HepG2 (cell line): ENCODE measurements at regions not wholly inside any gene's neighbourhood (a gene's known extent, or its start where the extent isn't known, plus 50 kb on each side); places are given as distances from the start of the nearest gene placed in this dataset.
A peak's percentile ranks its signal among the peaks of the same experiment; 100 is the strongest.

Experiments used
- ATAC-seq: fragments of 200-7000 bp; cut with Tn5 transposase; 3 replicates; pipeline ENCODE4 v1.9.1; 2020; ENCODE audit warnings: mild to moderate bottlenecking, moderate library complexity
- BruUV-seq: library from RNA; stranded (reverse); fragments of 400-500 nt; replicated peaks from 2 replicates; lab custom pipeline; 2021; lab: Mats Ljungman, UMichigan
- CTCF ChIA-PET: fragments of 300-600 bp; formaldehyde crosslinking; extraction: SDS; loops from one replicate; lab custom pipeline; 2021; ENCODE audit warnings: low total read pairs, inconsistent platforms, low intra/inter-chr PET ratio; lab: Yijun Ruan, JAX
- POLR2A ChIA-PET: fragments of 350-600 bp; sonication (Branson Sonifier 250); formaldehyde crosslinking; loops from one replicate; lab custom pipeline; 2020; ENCODE audit warnings: antibody characterized with exemption, inconsistent platforms; lab: Yijun Ruan, JAX
- DNase-seq: peaks from one replicate; pipeline ENCODE4 v3.0.0-alpha.2; 2015; ENCODE audit warnings: low spot score
- FAIRE-seq: peaks from 3 replicates; lab custom pipeline; 2011; peaks lifted over from hg19 to GRCh38; lab: Jason Lieb, UNC
- H2AFZ ChIP-seq: one replicate; pipeline ENCODE4 v1.6.1; 2011; ENCODE audit warnings: low read length, inconsistent platforms
- H3K27ac ChIP-seq: fragments of 300-600 bp; 3 replicates; pipeline ENCODE4 v1.8.0; 2011; ENCODE audit warnings: mixed run types, mild to moderate bottlenecking, mixed read lengths, low read length, inconsistent platforms; ENCODE audit not compliant: insufficient read depth; ENCODE audit errors: extremely low read length
- H3K27me3 ChIP-seq, 2 experiments: fragments of 200-600 bp in 1 of 2; 2 replicates in 1 of 2; 3 replicates in 1 of 2; pipeline versions ENCODE4 v1.6.0 to v1.8.0; 2011; ENCODE audit warnings: low read length in 2 of 2, mild to moderate bottlenecking in 2 of 2, moderate library complexity in 2 of 2, inconsistent platforms in 1 of 2; ENCODE audit not compliant: insufficient read depth in 2 of 2, control insufficient read depth in 1 of 2
- H3K36me3 ChIP-seq, 2 experiments: fragments of 200-600 bp in 1 of 2; replicated peaks in 1 of 2; 2 replicates in 1 of 2; 3 replicates in 1 of 2; pipeline versions ENCODE4 v1.5.1 to v1.8.0; 2011; ENCODE audit warnings: low read length in 2 of 2, inconsistent platforms in 1 of 2; ENCODE audit not compliant: insufficient read depth in 2 of 2, control insufficient read depth in 1 of 2
- H3K4me1 ChIP-seq: 2 replicates; pipeline ENCODE4 v1.5.1; 2012; ENCODE audit warnings: low read length, inconsistent platforms; ENCODE audit not compliant: insufficient read depth
- H3K4me2 ChIP-seq: 2 replicates; pipeline ENCODE4 v1.6.0; 2011; ENCODE audit warnings: low read depth, low read length, inconsistent platforms
- H3K4me3 ChIP-seq, 3 experiments: fragments of 200-600 bp in 1 of 3; sonication (generic), shearing (Covaris generic) in 1 of 3; replicated peaks in 1 of 3; 2 replicates each; pipeline ENCODE4 v1.5.1; 2011 to 2016; ENCODE audit warnings: low read length in 3 of 3, inconsistent platforms in 2 of 3, low read depth in 2 of 3, mild to moderate bottlenecking in 2 of 3, control low read depth in 1 of 3, mixed read lengths in 1 of 3; ENCODE audit not compliant: insufficient read depth in 1 of 3
- H3K79me2 ChIP-seq: one replicate; pipeline ENCODE4 v1.6.1; 2011; ENCODE audit warnings: low read length, inconsistent platforms; ENCODE audit not compliant: insufficient read depth
- H3K9ac ChIP-seq: 2 replicates; pipeline ENCODE4 v1.6.0; 2011; ENCODE audit warnings: mild to moderate bottlenecking, low read depth, low read length, inconsistent platforms; ENCODE audit not compliant: insufficient read depth
- H3K9me3 ChIP-seq: 2 replicates; pipeline ENCODE4 v1.5.1; 2012; ENCODE audit warnings: mild to moderate bottlenecking, low read length
- H4K20me1 ChIP-seq: 2 replicates; pipeline ENCODE4 v1.6.0; 2011; ENCODE audit warnings: inconsistent platforms, mild to moderate bottlenecking, low read length, moderate library complexity; ENCODE audit not compliant: insufficient read depth
- ARHGAP35 ChIP-seq: sonication (generic); formaldehyde crosslinking; IDR thresholded peaks from 2 replicates; pipeline ENCODE4 v1.9.0; 2022; ENCODE audit warnings: mild to moderate bottlenecking, inconsistent platforms, moderate library complexity, missing genetic modification reagents, borderline replicate concordance
- DR1 ChIP-seq: sonication (generic); formaldehyde crosslinking; IDR thresholded peaks from 2 replicates; pipeline ENCODE4 v1.8.0; 2021; ENCODE audit warnings: mild to moderate bottlenecking, missing genetic modification reagents, inconsistent platforms
- E2F2 ChIP-seq: sonication (generic); formaldehyde crosslinking; IDR thresholded peaks from 2 replicates; pipeline ENCODE4 v1.4.0; 2020; ENCODE audit warnings: missing genetic modification reagents, borderline replicate concordance
- EED ChIP-seq: sonication (generic); formaldehyde crosslinking; IDR thresholded peaks from 2 replicates; pipeline ENCODE4 v1.5.0; 2020; ENCODE audit warnings: mild to moderate bottlenecking, missing genetic modification reagents
- HNF4A ChIP-seq: sonication (generic); formaldehyde crosslinking; IDR thresholded peaks from 2 replicates; pipeline ENCODE4 v1.4.0; 2020; ENCODE audit warnings: missing genetic modification reagents
- SMARCC2 ChIP-seq: fragments of 450-650 bp; IDR thresholded peaks from 2 replicates; pipeline ENCODE4 v1.6.1; 2017; ENCODE audit warnings: antibody characterized with exemption, mild to moderate bottlenecking
- STAG1 ChIP-seq: sonication (generic); formaldehyde crosslinking; IDR thresholded peaks from 2 replicates; pipeline ENCODE4 v1.4.0; 2020; ENCODE audit warnings: missing genetic modification reagents
- TAF1 ChIP-seq: sonication (generic); formaldehyde crosslinking; IDR thresholded peaks from 2 replicates; pipeline ENCODE4 v1.4.0; 2020; ENCODE audit warnings: missing genetic modification reagents
- THRA ChIP-seq: sonication (generic); formaldehyde crosslinking; IDR thresholded peaks from 2 replicates; pipeline ENCODE4 v1.4.0; 2020; ENCODE audit warnings: missing genetic modification reagents, borderline replicate concordance
- ZFY ChIP-seq: sonication (generic); formaldehyde crosslinking; IDR thresholded peaks from 2 replicates; pipeline ENCODE4 v1.4.0; 2020; ENCODE audit warnings: missing genetic modification reagents
- ZNF496 ChIP-seq: sonication (generic); formaldehyde crosslinking; IDR thresholded peaks from 2 replicates; pipeline ENCODE4 v1.8.1; 2023; ENCODE audit warnings: mild to moderate bottlenecking, moderate library complexity, missing genetic modification reagents; ENCODE audit not compliant: insufficient replicate concordance
- ZNF549 ChIP-seq: sonication (generic); formaldehyde crosslinking; IDR thresholded peaks from 2 replicates; pipeline ENCODE4 v1.5.0; 2020; ENCODE audit warnings: missing genetic modification reagents
- ZNF607 ChIP-seq: sonication (generic); formaldehyde crosslinking; IDR thresholded peaks from 2 replicates; pipeline ENCODE4 v1.5.1; 2020; ENCODE audit warnings: missing genetic modification reagents, mild to moderate bottlenecking, borderline replicate concordance
- WGBS: methylation state at CpG from one replicate; pipeline ENCODE4 v1.1.6; 2017; ENCODE audit warnings: low lambda C conversion rate; 5-methylcytosine and 5-hydroxymethylcytosine counted together
- in situ Hi-C: cut with HindIII; loops from 2 replicates; pipeline ENCODE4 v1.10.0; 2017; ENCODE audit warnings: low pct_unique_long_range_greater_than_20kb; ENCODE audit not compliant: extremely low pct_ligation_motif_present
- intact Hi-C: fragments of 100-400 bp; cut with micrococcal nuclease; formaldehyde crosslinking; loops from one replicate; pipeline ENCODE4 v1.10.0; 2022; ENCODE audit not compliant: unreplicated experiment
- TF ChIP-seq, protein P1 (sequence below): sonication (generic); formaldehyde crosslinking; IDR thresholded peaks from 2 replicates; pipeline ENCODE4 v1.5.0; 2020; ENCODE audit warnings: mild to moderate bottlenecking, low read depth, missing genetic modification reagents, borderline replicate concordance
- TF ChIP-seq, protein P2 (sequence below): sonication (generic); formaldehyde crosslinking; IDR thresholded peaks from 2 replicates; pipeline ENCODE4 v1.8.0; 2022; ENCODE audit warnings: low read depth, missing genetic modification reagents

DNA sequence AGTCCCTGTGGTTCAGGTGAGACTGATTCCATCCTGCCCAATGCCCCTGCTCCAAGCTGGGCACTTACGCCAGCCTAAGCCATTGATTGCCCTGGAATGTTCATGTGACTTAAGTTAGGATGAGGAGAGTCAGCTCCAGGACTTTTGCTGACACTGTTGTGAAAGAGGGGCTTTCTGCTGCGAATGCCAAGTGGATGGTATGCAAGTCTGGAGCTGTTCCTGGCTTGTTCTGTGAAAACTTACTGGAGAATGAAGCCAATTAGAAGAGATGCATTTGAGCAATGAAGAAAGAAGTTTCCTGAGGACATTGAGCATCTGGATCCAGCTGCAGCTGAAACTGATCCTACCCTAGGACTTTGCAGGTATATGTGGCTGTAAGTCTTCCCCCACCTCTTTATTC, 61.2 kb upstream of the ZFR start:
- ChIA-PET CTCF (no interaction called here), POLR2A (interaction anchor here (1.5 kb wide), 1 partner anchor 22 kb away, joined by 3 read pairs; no protein-coding TSS in a partner anchor)
- Histone ChIP-seq H3K36me3 (no peaks in the 10 kb centered on the region), H2AFZ (no peak overlapping the region), H3K27me3 (peaks cover 1 to 6% of the 10 kb centered on the region in 2 experiments; a peak in 3 of 5 replicates), H3K9me3 (no peaks in the 10 kb centered on the region), H3K4me3 (no peak overlapping the region), H3K9ac (no peak overlapping the region), H4K20me1 (no peaks in the 10 kb centered on the region), H3K79me2 (no peaks in the 10 kb centered on the region), H3K4me2 (no peak overlapping the region; the same call in 1 of the 2 replicates), H3K4me1 (peaks cover 32% of the 10 kb centered on the region), H3K27ac (no peak overlapping the region)
- DNase-seq (no peak), ATAC-seq (peak; percentile 52), FAIRE-seq (no peak)
- BruUV-seq: no TSS peak
- no peak for TF ChIP-seq HNF4A
- TF ChIP-seq DR1 (CRISPR knock-in tag): no peak
- no peak for TF ChIP-seq STAG1 (CRISPR knock-in tag)
- no peak for TF ChIP-seq SMARCC2
- no peak for TF ChIP-seq ZNF607 (CRISPR knock-in tag)
- no peak for TF ChIP-seq TAF1 (CRISPR knock-in tag)
- TF ChIP-seq E2F2: no peak
- TF ChIP-seq ZNF496 (CRISPR knock-in tag): no peak
- TF ChIP-seq, protein P1, sequence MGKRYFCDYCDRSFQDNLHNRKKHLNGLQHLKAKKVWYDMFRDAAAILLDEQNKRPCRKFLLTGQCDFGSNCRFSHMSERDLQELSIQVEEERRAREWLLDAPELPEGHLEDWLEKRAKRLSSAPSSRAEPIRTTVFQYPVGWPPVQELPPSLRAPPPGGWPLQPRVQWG (CRISPR knock-in tag): no peak
- no peak for TF ChIP-seq ARHGAP35 (CRISPR knock-in tag)
- no peak for TF ChIP-seq ZFY (CRISPR knock-in tag)
- no peak for TF ChIP-seq EED (CRISPR knock-in tag)
- TF ChIP-seq, protein P2, sequence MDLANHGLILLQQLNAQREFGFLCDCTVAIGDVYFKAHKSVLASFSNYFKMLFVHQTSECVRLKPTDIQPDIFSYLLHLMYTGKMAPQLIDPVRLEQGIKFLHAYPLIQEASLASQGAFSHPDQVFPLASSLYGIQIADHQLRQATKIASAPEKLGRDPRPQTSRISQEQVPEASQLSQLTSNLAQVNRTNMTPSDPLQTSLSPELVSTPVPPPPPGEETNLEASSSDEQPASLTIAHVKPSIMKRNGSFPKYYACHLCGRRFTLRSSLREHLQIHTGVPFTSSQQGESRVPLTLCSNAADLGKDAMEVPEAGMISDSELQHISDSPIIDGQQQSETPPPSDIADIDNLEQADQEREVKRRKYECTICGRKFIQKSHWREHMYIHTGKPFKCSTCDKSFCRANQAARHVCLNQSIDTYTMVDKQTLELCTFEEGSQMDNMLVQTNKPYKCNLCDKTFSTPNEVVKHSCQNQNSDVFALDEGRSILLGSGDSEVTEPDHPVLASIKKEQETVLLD (CRISPR knock-in tag): no peak
- TF ChIP-seq THRA: no peak
- no peak for TF ChIP-seq ZNF549
- intact Hi-C loops (no loop called here), in situ Hi-C loops (no loop called here)
- 11% methylated on average over 2 of the region's 2 CpGs for WGBS
